ENCODE measurements at regions not wholly inside any gene's neighbourhood (a gene's known extent, or its start where the extent isn't known, plus 50 kb on each side); places are given as distances from the start of the nearest gene placed in this dataset.

DNA sequence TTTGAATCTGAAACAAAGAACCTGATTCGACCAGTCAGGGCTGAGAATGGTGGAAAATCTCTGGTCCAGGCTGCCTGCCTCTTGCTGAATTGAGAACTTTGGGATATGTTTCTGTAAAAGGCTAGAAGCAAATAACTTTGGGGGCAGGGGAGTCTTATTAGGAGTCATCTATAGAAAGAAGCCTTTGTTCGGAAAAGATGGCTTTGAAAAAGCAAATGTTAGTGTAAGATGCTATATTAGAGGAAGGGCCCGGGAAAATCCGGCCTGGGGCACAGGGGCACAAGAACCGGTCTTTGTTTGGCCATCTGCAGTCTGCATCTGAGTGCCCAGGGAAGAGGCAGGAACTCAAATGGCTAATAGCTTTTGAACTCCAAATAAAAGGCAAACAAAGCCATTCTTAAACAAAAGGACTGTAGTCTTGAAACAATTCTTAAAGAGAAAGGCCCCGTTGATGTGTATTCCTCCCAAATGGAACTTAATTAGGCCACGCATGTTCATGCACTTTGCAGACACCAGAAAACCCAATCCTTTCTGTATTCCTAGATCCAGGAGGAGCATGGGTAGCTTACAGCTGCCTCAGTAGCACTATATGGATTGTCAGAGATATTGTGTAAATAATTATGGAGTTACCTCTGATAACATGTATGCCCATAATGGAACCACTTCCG lies 180.0 kb upstream of the ARL4C start:
- TF ChIP-seq ZNF274 (IDR thresholded peaks at IDR 0.05; ENCODE audit: low read depth, low read length) (no peak), YY1 (IDR thresholded peaks at IDR 0.05; ENCODE audit: insufficient read depth, insufficient read length) (no peak)

All from NT2/D1 (cell line).